Stimulated activated CD8-positive, alpha-beta memory T cell treated with anti-CD3 and anti-CD28 coated beads, Interleukin-7, amount 100 ng/mL, for 24 hours (primary cell): ENCODE measurements at regions not wholly inside any gene's neighbourhood (a gene's known extent, or its start where the extent isn't known, plus 50 kb on each side); places are given as distances from the start of the nearest gene placed in this dataset.

Source experiments
- DNase-seq: peaks from one replicate; pipeline ENCODE4 v3.0.0-alpha.2; 2020; ENCODE audit warnings: low read depth

DNA sequence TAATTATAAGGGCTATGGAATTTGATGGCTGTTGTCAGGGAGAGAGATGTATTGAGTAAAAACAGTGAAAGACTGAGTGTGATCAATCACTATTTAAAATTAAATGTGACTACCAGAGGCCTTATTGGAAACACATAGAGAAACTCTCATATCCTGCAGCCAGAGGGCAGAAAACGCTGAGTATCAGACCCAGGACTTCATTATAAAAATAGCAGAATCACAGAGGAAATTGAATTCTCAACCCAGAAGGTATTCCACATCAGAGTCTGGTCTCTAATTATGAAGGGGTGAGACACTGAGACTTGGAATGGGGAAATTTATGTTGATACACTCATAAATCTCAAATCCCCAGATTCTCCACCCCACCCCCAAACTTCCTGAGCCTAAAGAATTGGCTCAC, 69.5 kb upstream of the IL6 start:
- no peak for DNase-seq

DNA sequence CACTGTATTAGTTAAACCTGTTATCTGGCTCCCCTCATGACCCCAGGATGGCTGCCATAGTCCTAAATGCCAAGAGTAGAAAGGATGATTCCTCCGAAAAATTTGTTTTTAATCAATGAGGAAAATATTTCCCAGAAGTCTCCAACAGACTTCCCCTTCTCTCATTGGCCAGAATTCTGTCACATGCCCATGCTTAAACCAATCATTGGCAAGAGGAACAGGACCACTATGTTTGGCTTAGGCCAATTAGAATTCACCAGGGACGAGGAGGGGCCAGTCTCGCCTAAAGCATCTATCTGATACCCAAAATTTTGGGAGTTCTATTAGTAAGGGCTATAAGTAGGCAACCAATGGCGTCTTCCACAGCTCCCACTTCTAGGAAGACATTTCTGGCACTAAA, 71.2 kb upstream of the IL6 start:
- DNase-seq: no peak

DNA sequence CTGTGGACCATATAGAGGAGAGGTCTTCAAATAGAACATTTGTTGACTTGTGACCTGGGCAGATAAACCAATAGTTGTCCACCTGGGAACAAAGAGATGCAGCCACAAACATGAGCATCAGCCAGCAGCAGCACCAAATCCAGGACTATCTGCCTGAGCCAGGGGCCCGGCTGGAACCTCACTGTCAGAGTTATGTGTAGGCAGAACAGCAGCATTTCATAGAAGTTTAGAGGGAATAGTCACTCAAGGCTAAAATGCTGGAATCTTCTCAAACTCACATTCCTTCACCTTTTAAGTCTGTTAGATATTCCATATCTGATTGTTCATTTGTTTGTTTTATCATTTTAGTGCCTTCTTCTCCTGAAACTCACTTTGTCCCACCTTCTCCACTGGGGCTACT, 72.2 kb upstream of the IL6 start:
- no peak for DNase-seq

- no peak for DNase-seq
These were observed 73.0 kb upstream of the IL6 start for GRCh38 chr7:22653951-22654350.

DNA sequence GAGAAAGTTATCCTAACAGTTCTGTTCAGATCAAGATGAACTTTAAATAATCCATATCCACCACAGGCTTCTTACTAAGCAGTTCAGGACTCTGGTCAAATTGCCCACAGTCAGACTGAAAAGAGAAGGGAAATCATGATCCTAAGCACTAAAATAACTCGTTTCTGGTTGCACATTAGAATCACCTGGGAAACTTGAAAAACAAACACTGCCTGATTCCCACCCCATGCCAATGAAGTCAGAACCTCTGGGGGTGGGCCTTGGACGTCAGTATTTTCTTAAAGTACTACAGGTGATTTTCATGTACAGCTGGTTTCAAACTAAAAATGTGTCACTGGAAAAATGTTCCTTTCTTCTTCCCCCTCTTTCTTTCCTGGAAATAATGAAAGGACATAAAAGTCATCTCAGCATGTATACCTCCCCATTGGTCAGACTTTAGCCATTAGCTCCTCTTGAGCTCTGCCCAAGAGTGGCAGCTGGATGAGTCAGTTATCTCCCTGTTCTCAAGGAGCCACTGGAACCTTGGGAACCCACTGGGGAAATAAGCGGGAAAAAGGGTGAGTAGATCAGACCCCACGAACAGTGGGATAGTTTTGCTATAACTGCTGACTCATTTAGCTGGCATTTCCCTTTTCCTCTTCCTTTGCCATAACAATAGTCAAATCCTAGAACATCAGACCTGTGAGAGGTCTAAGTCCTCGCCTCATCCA, 75.3 kb upstream of the IL6 start:
- no peak for DNase-seq

DNA sequence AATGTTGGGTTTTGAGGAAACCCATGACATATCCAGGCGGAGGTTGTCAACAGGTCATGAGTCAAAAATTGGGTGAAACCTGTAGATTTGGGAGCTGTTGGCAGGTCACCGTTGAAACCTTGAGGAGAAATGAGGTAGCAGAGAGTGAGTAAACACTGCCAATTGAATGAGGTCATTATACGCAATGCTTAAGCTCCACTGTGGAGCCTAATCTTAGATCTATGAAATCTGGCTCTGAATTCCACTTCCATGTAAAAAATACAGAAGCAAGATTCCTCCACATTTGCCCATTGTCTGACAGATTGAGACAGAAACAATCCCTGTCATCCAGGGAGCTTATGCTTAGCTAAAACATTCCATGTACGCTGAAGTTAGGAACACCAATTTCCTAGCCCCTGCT, 76.0 kb upstream of the IL6 start:
- no peak for DNase-seq

DNA sequence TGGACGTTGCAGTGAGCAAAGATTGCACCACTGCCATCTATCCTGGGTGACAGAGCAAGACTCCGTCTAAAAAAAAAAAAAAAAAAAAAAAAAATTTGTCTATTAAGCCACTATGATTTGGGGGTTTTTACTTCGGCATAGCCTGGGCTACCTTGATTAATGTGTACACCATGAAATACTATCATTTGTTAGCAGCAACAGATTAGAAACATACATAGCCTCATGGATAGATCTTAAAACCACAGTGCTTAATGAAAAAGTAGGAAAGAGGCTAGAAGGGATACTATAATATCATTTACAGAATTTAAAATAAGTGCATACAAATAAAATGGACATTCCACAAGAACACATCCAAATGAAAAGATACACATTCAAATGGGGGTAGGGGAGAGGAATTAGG, 77.3 kb upstream of the IL6 start:
- DNase-seq: no peak

GRCh38 chr7:22647451-22648257, 79.3 kb upstream of the IL6 start:
- DNase-seq: no peak

DNA sequence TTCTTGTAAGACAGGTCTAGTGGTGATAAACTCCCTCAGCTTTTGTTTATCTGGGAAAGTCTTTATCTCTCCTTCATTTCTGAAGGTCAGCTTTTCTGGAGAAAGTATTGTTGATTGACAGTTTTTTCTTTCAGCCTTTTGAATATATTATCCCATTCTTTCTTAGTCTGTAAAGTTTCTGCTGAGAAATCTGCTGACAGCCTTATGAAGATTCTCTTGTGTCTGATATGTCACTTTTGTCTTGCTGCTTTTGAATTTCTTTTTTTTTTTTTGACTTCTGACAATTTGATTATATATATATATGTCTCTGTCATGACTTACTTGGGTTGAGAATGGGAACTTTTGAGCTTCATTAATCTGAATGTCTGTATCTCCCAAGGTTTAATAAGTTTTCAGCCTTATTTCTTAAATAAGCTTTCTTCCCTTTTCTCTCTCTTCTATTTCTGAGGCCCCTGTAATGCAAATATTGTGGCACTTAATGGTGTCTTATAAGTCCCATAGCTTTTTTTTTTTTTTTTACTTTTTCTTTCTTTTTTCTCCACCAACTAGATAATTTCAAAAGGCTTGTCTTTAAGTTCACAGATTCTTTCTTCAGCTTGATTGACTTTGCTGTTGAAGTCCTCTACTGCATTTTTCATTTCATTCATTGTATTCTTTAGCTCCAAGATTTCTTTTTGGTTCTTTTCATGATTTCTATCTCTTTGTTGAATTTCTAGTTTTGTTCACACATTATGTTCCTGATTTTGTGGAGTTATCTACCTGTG, 81.4 kb upstream of the IL6 start:
- DNase-seq: no peak

- no peak for DNase-seq
These were observed 84.5 kb upstream of the IL6 start for GRCh38 chr7:22642454-22642853.

DNA sequence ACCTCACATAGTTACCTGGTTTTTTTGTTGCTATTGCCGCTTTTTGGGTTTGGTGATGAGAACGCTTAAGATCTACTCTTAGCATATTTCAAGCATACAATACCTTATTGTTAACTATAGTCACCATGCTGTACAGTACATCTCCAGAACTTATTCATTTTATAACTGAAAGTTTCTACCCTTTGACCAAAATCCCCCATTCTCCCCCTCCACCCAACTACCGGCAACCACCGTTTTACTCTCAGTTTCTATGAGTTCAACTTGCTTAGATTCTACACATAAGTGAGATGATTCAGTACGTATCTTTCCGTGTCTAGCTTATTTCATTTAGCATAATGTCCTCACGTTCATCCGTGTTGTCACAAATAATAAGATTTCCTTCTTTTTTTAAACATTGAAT, 86.7 kb upstream of the IL6 start:
- no peak for DNase-seq

DNA sequence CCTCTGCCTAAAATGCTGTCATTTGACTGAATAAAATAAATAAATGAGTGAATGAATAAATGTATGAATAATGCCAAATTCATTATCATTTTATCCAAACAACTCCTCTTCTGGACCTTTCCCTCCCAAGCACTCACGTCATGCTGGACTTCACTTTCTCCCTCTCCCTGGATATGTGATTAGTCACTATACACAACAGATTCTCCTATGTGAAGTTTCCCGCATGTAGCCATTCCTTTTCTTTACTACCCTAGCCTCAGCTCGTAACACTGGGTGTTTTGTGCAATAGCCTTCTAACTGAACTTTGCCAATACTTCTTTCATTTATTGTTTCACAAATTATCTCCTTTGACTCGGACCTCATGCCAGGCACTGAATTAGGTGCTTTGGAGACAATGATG, 87.6 kb upstream of the IL6 start:
- no peak for DNase-seq

- DNase-seq: no peak
These were observed 91.7 kb upstream of the IL6 start for GRCh38 chr7:22635349-22635748.

- no peak for DNase-seq
These were observed 93.0 kb upstream of the IL6 start for GRCh38 chr7:22633954-22634474.

DNA sequence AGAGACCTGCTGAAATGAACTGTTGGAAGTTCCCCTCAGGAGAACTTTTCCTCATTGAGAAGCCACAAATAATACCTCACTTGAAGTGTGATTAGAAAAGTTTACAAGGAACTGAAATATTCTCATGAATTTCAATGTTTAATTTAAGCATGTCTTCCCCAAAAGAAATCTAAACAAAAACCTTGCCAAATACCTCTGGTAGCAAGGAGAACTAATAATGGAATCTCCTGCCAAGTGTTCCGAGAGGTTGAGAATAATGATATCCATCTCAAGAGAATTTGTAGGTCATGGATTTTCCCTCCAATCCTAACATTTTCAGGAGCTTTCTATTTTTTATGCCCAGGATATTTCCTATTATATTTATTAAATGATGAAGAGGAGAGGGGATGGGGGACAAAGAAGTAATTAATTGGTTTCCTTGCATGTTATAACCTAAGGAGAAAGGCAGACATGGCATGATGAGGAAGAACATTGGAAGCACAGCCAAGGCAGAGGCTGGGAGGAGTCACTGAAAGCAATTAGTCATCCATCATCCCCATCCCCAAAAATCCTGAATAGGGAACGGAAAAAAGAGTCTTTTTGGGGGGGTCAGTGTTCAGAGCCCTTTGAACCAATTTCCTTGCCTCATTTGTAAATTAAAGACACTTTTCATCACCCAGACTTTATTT, 93.6 kb upstream of the IL6 start:
- no peak for DNase-seq

- DNase-seq: no peak
These were observed 94.3 kb upstream of the IL6 start for GRCh38 chr7:22632674-22633073.

DNA sequence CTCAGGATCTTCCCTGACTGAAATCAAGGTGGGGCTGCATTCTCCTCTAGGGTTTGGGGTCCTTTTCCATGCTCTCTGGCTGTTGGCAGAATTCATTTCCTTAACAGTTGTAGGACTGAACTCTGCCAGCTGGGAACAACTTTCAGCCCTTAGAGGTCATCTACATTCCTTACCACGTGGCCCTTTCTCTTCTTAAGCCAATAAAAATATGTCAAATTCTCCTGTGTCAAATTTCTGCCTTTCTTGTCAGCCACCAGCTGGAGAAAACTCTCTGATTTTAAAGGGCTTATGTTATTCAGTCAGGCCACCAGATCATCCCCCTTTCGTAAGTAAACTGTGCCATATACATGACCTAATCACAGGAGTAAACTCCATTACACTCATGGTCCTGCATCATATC, 95.3 kb upstream of the IL6 start:
- DNase-seq: no peak

DNA sequence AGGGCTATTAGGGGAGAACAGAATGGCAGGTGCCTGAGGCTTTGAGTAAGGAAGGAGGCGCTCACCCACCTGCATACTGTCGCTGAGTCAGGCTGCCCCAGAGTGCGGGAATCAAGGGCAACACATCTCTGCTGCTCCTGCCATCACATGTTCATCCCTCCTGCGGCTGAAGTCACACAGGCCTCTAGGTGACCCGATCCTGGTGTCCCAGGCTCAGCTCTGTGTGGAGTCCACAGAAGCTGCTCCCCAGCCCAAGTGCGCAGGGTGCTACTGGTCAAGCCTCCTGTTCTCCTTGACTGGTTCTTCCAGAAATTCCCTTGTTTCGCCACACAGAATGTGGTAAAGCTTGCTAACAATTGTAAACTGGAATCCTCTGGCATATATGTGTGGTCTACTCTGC, 96.9 kb upstream of the IL6 start:
- DNase-seq: no peak

DNA sequence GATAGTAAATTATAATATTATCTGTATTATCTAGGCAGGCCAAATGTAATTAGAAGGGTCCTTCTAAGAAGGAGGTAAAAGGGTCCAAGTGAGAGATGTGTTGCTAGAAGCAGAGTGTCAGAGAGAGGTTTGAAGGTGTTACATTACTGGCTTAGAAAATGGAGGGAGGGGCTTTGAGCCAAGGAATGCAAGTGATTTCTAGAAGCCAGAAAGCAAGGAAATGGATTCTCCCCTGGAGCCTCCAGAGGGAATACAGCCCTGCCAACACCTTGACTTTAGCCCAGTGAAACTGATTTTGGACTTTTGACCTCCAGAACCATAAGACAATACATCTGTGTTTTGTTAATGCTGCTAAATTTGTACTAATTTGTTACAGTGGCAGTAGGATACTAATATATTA, 97.9 kb upstream of the IL6 start:
- no peak for DNase-seq

DNA sequence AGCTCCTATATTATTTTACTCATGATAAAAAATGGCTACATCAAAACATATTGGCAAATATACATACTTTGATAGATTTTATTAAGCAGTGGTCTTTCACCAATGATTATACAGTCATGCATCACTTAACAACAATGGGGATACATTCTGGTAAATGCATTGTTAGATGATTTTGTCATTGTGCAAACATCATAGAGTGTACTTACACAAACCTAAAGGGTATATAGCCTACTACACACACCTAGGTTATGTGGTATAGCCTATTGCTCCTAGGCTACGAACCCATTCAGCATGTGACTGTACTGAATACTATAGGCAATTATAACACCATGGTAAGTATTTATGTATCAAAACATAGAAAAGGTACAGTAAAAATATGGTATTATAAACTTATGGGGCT, 98.9 kb upstream of the IL6 start:
- no peak for DNase-seq

- DNase-seq: no peak
These were observed 99.9 kb upstream of the IL6 start for GRCh38 chr7:22627136-22627535.

- DNase-seq: no peak
These were observed 101.7 kb upstream of the IL6 start for GRCh38 chr7:22625251-22625650.
